ENCODE measurements at regions not wholly inside any gene's neighbourhood (a gene's known extent, or its start where the extent isn't known, plus 50 kb on each side); places are given as distances from the start of the nearest gene placed in this dataset.

GRCh38 chr16:82412770-82413169, 214.0 kb upstream of the CDH13 start:
- Mint-ChIP-seq H3K4me1 (ENCODE audit: low read depth) (no peaks in the 10 kb centered on the region), H3K4me3 (no peak overlapping the region), H3K27me3 (ENCODE audit: low read depth) (peaks cover under 1% of the 10 kb centered on the region), H3K9me3 (no peaks in the 10 kb centered on the region), H3K36me3 (ENCODE audit: insufficient read depth) (no peaks in the 10 kb centered on the region)
- DNase-seq: no peak
- no peak for ATAC-seq

GRCh38 chr16:82405736-82406135, 221.0 kb upstream of the CDH13 start:
- H3K9me3 Mint-ChIP-seq: no peaks in the 10 kb centered on the region
- H3K4me1 Mint-ChIP-seq (ENCODE audit: low read depth): no peaks in the 10 kb centered on the region
- H3K36me3 Mint-ChIP-seq (ENCODE audit: insufficient read depth): no peaks in the 10 kb centered on the region
- ATAC-seq: no peak
- peaks cover 14% of the 10 kb centered on the region for H3K27me3 Mint-ChIP-seq (ENCODE audit: low read depth)
- no peak for DNase-seq
- H3K4me3 Mint-ChIP-seq: no peak overlapping the region

- Mint-ChIP-seq H3K9me3 (no peaks in the 10 kb centered on the region), H3K4me1 (ENCODE audit: low read depth) (no peaks in the 10 kb centered on the region), H3K36me3 (ENCODE audit: insufficient read depth) (no peaks in the 10 kb centered on the region), H3K4me3 (no peak overlapping the region), H3K27me3 (ENCODE audit: low read depth) (peaks cover 14% of the 10 kb centered on the region)
- ATAC-seq: no peak
- no peak for DNase-seq
These were observed 222.0 kb upstream of the CDH13 start for GRCh38 chr16:82404586-82405315.

GRCh38 chr16:82402665-82403218, 224.0 kb upstream of the CDH13 start:
- H3K9me3 Mint-ChIP-seq: no peaks in the 10 kb centered on the region
- no peak for ATAC-seq
- no peak overlapping the region for H3K4me3 Mint-ChIP-seq
- H3K27me3 Mint-ChIP-seq (ENCODE audit: low read depth): peaks cover 16% of the 10 kb centered on the region
- H3K36me3 Mint-ChIP-seq (ENCODE audit: insufficient read depth): no peaks in the 10 kb centered on the region
- no peak for DNase-seq
- H3K4me1 Mint-ChIP-seq (ENCODE audit: low read depth): no peaks in the 10 kb centered on the region

GRCh38 chr16:82400046-82400445, 226.7 kb upstream of the CDH13 start:
- DNase-seq (no peak), ATAC-seq (no peak)
- H3K36me3 Mint-ChIP-seq (ENCODE audit: insufficient read depth): no peaks in the 10 kb centered on the region
- no peaks in the 10 kb centered on the region for H3K9me3 Mint-ChIP-seq
- peaks cover 6% of the 10 kb centered on the region for H3K27me3 Mint-ChIP-seq (ENCODE audit: low read depth)
- no peak overlapping the region for H3K4me3 Mint-ChIP-seq
- no peaks in the 10 kb centered on the region for H3K4me1 Mint-ChIP-seq (ENCODE audit: low read depth)

- no peak for DNase-seq
- no peak overlapping the region for H3K4me3 Mint-ChIP-seq
- H3K36me3 Mint-ChIP-seq (ENCODE audit: insufficient read depth): no peaks in the 10 kb centered on the region
- peaks cover 3% of the 10 kb centered on the region for H3K27me3 Mint-ChIP-seq (ENCODE audit: low read depth)
- H3K9me3 Mint-ChIP-seq: no peaks in the 10 kb centered on the region
- no peaks in the 10 kb centered on the region for H3K4me1 Mint-ChIP-seq (ENCODE audit: low read depth)
- no peak for ATAC-seq
These were observed 226.5 kb upstream of the MPHOSPH6 start for GRCh38 chr16:82396509-82396908.

- ATAC-seq (no peak), DNase-seq (no peak)
- Mint-ChIP-seq H3K27me3 (ENCODE audit: low read depth) (peaks cover 4% of the 10 kb centered on the region), H3K4me1 (ENCODE audit: low read depth) (no peaks in the 10 kb centered on the region), H3K36me3 (ENCODE audit: insufficient read depth) (no peaks in the 10 kb centered on the region), H3K4me3 (no peak overlapping the region), H3K9me3 (no peaks in the 10 kb centered on the region)
These were observed 225.2 kb upstream of the MPHOSPH6 start for GRCh38 chr16:82395212-82395611.

- Mint-ChIP-seq H3K4me3 (no peak overlapping the region), H3K27me3 (ENCODE audit: low read depth) (peaks cover 2% of the 10 kb centered on the region), H3K9me3 (no peaks in the 10 kb centered on the region), H3K36me3 (ENCODE audit: insufficient read depth) (no peaks in the 10 kb centered on the region), H3K4me1 (ENCODE audit: low read depth) (no peaks in the 10 kb centered on the region)
- no peak for ATAC-seq
- no peak for DNase-seq
These were observed 221.7 kb upstream of the MPHOSPH6 start for GRCh38 chr16:82391690-82392089.

- no peaks in the 10 kb centered on the region for H3K9me3 Mint-ChIP-seq
- peaks cover 2% of the 10 kb centered on the region for H3K27me3 Mint-ChIP-seq (ENCODE audit: low read depth)
- ATAC-seq (no peak), DNase-seq (no peak)
- H3K4me3 Mint-ChIP-seq: no peak overlapping the region
- H3K36me3 Mint-ChIP-seq (ENCODE audit: insufficient read depth): no peaks in the 10 kb centered on the region
- no peaks in the 10 kb centered on the region for H3K4me1 Mint-ChIP-seq (ENCODE audit: low read depth)
These were observed 220.1 kb upstream of the MPHOSPH6 start for GRCh38 chr16:82389956-82390650.

- Mint-ChIP-seq H3K4me3 (no peak overlapping the region), H3K9me3 (no peaks in the 10 kb centered on the region), H3K36me3 (ENCODE audit: insufficient read depth) (no peaks in the 10 kb centered on the region), H3K4me1 (ENCODE audit: low read depth) (no peaks in the 10 kb centered on the region), H3K27me3 (ENCODE audit: low read depth) (peaks cover 3% of the 10 kb centered on the region)
- no peak for DNase-seq
- ATAC-seq: no peak
These were observed 216.7 kb upstream of the MPHOSPH6 start for GRCh38 chr16:82386761-82387160.

GRCh38 chr16:82384949-82385348, 214.9 kb upstream of the MPHOSPH6 start:
- Mint-ChIP-seq H3K36me3 (ENCODE audit: insufficient read depth) (no peaks in the 10 kb centered on the region), H3K4me3 (no peak overlapping the region), H3K27me3 (ENCODE audit: low read depth) (peaks cover 4% of the 10 kb centered on the region), H3K9me3 (peaks cover 5% of the 10 kb centered on the region), H3K4me1 (ENCODE audit: low read depth) (no peaks in the 10 kb centered on the region)
- ATAC-seq (no peak), DNase-seq (no peak)

- DNase-seq (no peak), ATAC-seq (no peak)
- Mint-ChIP-seq H3K4me1 (ENCODE audit: low read depth) (no peaks in the 10 kb centered on the region), H3K36me3 (ENCODE audit: insufficient read depth) (no peaks in the 10 kb centered on the region), H3K4me3 (no peak overlapping the region), H3K9me3 (peaks cover 5% of the 10 kb centered on the region), H3K27me3 (ENCODE audit: low read depth) (peaks cover 4% of the 10 kb centered on the region)
These were observed 214.0 kb upstream of the MPHOSPH6 start for GRCh38 chr16:82384017-82384416.

GRCh38 chr16:82382521-82382920, 212.5 kb upstream of the MPHOSPH6 start:
- ATAC-seq: no peak
- Mint-ChIP-seq H3K4me1 (ENCODE audit: low read depth) (no peaks in the 10 kb centered on the region), H3K36me3 (ENCODE audit: insufficient read depth) (no peaks in the 10 kb centered on the region), H3K9me3 (peaks cover 5% of the 10 kb centered on the region), H3K27me3 (ENCODE audit: low read depth) (peaks cover 4% of the 10 kb centered on the region), H3K4me3 (no peak overlapping the region)
- DNase-seq: no peak

- ATAC-seq: no peak
- Mint-ChIP-seq H3K36me3 (ENCODE audit: insufficient read depth) (no peaks in the 10 kb centered on the region), H3K27me3 (ENCODE audit: low read depth) (peaks cover 4% of the 10 kb centered on the region), H3K9me3 (peaks cover 5% of the 10 kb centered on the region), H3K4me1 (ENCODE audit: low read depth) (no peaks in the 10 kb centered on the region), H3K4me3 (no peak overlapping the region)
- no peak for DNase-seq
These were observed 209.5 kb upstream of the MPHOSPH6 start for GRCh38 chr16:82379551-82379950.

GRCh38 chr16:82373976-82374375, 204.0 kb upstream of the MPHOSPH6 start:
- Mint-ChIP-seq H3K4me1 (ENCODE audit: low read depth) (no peaks in the 10 kb centered on the region), H3K27me3 (ENCODE audit: low read depth) (no peaks in the 10 kb centered on the region), H3K4me3 (no peak overlapping the region), H3K36me3 (ENCODE audit: insufficient read depth) (no peaks in the 10 kb centered on the region), H3K9me3 (no peaks in the 10 kb centered on the region)
- DNase-seq: no peak
- ATAC-seq: no peak

All from activated T-cell treated with anti-CD3 and anti-CD28 coated beads, Interleukin-2, amount 50 U/mL, for 4 hours (primary cell).